Stimulated activated CD8-positive, alpha-beta memory T cell treated with anti-CD3 and anti-CD28 coated beads, Interleukin-12 subunit alpha, Interleukin-12 subunit beta, amount 100 ng/mL, for 24 hours (primary cell): ENCODE measurements at regions not wholly inside any gene's neighbourhood (a gene's known extent, or its start where the extent isn't known, plus 50 kb on each side); places are given as distances from the start of the nearest gene placed in this dataset.
"Not testable (repeated sequence)": the region's sequence is repeated elsewhere in the genome, so short reads cannot be mapped to it uniquely, and the experiment has no call there.

Source experiments
- DNase-seq: peaks from one replicate; pipeline ENCODE4 v3.0.0-alpha.2; 2020; ENCODE audit errors: extremely low read depth

DNA sequence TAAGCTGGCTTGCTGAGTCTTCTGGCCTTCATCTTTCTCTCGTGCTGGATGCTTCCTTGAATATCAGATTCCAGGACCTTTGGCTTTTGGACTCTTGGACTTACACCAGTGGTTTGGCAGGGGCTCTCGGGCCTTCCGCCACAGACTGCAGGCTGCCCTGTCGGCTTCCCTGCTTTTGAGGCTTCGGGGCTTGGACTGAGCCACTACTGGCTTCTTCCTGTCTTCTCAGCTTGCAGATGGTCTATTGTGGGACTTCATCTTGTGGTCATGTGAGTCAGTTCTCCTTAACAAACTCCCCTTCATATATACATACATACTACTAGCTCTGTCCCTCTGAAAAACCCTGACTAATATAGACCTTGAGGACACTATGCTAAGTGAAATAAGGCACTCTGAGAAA is 78.3 kb upstream of the SSBP2 start:
- DNase-seq = no peak

DNA sequence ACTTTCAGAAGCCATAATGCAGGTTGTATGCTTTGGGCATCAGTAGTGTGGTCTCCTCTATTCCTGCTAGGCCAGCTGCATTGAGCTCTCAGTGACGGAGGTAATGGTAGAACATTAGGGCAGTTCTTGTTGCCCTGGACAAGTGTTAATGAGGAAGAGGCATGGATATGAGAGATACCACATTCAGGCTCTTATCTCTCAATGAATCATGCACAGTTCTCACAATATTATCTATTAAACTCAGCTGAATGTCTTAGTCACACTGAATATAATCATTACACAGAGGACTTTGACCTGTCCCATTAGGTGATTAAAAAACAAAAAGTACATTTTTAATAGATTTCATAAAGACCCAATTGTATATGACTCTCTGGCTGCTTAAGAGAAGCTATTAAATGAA is 76.6 kb upstream of the SSBP2 start:
- DNase-seq = no peak

DNA sequence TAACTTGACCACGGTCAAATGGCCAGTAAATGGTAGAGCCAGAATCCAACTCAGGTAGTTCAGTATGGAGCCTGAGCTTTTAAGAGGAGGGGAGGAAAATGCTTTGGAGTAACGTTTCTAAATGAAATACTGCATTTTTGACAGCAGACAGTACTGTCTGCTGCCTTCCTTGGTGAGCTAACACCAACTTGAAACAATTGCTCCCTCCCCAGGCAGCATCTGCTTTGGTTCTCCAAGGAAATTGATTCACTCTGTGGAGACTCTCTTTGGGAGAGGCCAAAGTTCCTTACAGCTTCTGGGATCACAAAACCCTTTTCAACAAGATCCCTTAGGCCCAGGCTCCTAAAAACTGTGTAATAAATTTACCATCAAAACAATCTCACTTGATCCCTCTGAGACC is 75.2 kb upstream of the SSBP2 start:
- DNase-seq = no peak

DNA sequence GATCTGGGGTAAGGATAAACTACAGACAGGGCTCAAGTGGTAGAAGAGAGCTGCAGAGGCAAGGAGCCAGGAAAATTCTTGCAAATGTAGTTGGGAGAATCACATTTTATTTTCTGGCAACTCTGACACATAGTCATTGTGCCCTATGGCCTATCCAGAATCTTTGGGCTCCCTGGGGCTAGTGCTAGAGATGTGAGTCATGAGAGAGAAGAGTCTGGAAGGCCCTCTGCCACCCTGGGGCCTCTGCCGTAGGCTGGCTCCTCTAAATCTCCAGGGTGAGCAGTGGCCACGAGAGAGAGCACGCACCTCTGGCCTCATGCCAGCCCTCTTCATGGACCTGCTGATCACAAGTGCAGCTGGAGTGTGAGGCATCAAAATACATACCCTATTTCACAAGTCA is 74.3 kb upstream of the SSBP2 start:
- DNase-seq = no peak

DNA sequence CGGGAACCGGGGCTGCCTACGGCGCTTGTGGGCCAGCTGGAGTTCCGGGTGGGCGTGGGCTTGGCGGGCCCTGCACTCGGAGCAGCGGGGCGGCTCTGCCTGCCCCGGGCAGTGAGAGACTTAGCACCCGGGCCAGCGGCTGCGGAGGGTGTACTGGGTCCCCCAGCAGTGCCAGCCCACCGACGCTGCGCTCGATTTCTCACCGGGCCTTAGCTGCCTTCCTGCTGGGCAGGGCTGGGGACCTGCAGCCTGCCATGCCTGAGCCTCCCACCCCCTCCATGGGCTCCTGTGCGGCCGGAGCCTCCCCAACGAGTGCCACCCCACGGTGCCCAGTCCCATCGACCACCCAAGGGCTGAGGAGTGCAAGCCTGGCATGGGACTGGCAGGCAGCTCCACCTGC is 72.8 kb upstream of the SSBP2 start:
- DNase-seq = not testable (repeated sequence)

DNA sequence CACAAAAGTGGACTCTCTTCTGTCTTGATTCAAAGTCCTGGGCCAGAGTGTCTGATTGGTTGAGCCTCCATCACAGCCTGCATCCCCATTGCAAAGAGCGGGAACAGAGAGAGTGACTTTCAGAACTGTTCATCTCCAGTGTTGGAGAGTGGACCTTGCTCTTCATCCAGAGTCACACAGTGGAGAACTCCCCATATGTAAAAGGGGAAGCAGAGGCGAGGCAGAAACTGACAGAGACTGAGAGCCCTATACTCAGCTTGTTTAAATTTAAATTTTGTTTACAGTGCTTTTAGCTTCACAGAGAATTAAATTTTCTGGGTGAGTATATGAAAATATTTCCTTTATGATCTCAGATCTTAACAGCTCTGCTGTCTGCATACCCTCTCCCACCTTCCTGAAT is 70.0 kb upstream of the SSBP2 start:
- DNase-seq = no peak

DNA sequence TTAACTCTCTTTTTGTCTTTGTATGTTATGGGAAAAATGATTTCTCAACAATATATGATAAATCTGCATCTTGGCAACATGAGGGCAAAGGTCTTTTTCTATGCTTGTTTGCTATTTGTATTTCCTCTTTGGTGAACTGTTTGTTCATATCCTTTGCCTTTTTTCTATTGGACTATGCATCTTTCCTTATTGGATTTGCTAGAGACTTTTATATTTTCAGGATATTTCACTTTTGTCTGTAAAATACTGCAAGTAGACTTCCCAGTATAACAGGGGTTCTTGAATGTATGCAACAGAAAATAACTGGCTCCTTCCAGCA is 69.4 kb upstream of the SSBP2 start:
- no peak for DNase-seq

DNA sequence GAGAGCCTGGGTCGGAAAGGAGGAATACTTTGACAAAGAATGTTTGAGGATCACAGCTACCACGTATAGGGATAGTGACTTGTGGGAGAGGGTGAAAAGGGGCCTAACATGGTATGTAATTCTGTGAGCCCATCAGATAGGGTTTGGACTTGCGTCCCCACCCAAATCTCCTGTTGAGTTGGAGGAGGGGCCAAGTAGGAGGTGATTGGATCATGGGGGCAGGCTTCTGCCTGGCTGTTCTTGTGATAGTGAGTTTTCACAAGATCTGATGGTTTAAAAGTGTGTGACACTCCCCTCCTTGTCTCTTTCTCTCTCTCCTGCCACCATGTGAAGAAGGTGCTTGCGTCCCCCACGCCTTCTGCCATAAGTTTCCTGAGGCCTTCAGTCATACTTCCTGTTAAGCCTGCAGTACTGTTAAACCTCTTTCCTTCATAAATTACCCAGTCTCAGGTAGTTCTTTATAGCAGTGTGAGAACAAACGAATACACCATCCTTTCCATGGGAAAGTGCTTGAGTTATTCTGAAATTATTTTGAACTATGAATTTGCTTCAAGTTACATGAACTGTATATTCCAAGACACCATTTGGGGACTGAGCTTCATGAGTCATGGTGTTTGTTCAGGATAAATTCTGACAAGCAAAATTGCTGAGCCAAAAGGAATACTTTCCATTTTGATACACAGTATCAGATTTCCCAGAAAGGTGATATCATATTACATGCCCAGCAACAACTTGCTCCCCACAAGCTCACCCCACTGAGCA is 68.8 kb upstream of the SSBP2 start:
- no peak for DNase-seq

DNA sequence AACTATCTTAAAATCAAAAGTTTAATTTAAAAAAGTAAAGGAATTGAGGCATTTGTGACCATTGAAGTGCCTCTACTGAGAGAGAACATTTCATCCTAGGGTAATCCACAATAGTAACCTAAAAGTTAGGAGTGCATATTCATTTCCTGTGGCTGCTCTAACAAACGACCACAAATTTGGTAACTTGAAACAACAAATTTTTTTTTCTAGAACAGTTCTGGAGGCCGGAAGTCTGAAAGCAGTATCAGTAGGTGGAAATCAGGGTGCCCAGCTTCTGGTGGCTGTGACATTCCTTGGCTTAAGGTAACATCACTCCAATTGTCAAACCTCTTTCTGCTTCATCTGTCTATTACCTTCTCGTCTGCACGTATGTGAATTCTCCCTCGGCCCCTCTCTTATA is 67.1 kb upstream of the SSBP2 start:
- no peak for DNase-seq

DNA sequence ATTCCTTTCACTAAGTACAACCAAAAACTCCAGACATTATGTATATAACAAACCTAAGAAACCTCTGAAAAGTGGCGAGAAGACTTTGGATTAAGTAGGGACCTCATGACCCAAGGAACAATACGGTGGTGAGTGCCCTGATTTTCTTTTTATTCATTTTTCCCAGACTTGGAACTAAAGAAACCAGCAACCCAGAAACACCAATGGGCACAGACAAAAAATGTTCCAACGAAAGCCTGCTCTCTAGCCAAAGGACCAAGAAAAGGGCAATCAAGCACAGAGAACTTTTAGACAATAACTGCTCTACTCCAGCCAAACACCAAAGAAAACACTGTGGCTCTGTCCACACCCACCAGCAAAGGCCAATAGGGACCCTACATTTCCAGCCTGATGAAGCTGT is 66.2 kb upstream of the SSBP2 start:
- DNase-seq = no peak

DNA sequence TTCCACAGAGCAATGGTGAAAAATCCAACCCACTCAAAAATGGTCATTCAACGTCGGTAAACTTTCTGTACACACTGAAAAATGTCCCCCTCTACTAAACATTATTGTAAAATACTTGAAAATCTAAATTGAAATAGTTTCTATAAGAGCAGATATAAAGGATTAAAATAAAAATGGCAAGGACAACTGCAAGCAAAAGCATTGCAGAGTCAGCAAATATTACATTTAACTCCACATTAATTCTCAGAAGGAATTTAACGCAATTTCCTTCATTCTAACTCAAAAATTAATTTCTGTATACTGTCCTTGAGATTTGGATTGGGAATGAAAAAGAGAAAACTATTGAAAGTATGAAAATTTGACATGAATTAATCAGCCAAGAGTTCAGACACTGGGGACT is 64.4 kb upstream of the SSBP2 start:
- DNase-seq = no peak

DNA sequence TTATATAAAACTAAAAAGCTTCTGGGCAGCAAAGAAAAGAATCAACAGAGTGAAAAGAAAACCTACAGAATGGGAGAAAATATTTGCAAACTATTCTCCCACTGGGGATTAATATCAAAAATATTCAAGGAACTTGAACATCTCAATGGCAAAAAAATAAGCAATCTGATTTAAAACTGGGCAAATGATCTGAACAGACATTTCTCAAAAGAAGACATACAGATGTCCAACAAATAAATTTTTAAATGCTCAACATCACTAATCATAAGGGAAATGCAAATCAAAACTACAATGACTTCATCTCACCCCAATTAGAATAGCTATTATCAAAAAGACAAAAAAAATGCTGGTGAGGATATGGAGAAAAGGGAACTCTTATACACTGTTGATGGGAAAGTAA is 57.2 kb upstream of the SSBP2 start:
- no peak for DNase-seq

DNA sequence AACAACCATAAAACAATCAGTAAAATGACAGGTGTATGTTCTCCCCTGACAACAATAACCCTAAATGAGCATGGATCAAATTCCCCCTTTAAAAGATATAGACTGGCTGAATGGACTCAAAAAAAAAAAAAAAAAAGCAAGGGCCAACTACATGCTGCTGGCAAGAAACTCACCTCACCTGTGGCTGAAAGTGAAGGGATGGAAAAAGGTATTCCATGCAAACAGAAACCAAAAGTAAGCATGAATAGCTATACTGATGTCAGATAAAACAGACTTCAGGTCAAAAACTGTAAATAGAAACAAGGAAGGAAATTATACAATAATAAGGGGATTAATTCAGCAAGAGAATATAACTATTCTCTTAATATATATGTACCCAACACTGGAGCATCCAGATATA is 54.2 kb upstream of the SSBP2 start:
- DNase-seq = no peak

DNA sequence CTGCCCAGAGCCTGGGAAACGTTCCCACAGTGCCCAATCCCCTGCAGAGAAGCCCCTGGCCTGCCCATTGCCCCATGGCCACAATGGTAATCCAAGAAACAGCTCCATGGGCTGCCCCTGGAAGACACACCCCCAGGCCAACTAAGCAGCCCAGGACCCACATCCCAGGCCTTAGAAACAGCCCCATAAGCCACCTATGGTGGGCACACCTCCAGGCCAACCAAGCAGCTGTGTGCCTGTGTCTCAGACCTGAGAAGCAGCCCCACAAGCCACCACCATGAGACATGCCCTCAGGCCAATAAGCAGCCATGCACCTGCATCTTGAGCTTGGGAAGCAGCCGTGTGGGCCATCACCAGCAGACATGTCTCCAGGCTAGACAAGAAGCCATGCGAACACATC is 52.9 kb upstream of the SSBP2 start:
- no peak for DNase-seq

DNA sequence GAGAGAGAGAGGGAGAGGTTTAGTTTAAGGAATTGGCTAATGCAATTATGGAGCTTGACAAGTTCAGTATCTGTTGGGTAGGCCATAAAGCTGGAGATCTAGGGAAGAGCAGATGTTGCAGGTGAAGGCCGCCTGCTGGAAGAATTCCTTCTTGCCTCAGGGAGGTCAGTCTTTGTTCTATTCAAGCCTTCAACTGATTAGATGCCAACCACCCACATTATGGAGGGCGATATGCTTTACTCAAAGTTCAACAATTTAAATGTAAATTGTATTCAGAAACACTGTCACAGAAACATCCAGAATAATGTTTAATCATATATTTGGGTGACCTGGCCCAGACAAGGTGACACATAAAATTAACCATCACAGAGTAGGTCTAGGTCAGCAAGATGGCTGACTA is 51.7 kb upstream of the SSBP2 start:
- no peak for DNase-seq

DNA sequence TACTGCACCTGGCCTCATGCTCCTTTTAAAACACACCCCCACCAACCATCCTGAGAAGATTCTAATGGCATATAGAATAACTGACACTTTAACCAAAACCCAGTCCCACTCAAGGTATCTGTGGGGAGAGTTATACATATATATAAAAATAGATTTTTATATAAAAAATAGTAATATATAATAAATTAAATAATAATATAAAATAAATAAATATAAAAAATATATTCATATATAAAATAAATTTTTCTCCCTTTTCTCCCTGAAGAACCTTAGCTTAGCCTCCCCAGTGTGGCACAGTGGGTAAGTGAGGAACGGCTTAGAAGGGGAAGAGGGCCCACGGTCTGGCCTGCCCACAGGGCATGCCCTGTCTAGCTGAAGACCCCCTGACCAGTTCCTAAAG is 51.1 kb upstream of the SSBP2 start:
- DNase-seq = no peak

DNA sequence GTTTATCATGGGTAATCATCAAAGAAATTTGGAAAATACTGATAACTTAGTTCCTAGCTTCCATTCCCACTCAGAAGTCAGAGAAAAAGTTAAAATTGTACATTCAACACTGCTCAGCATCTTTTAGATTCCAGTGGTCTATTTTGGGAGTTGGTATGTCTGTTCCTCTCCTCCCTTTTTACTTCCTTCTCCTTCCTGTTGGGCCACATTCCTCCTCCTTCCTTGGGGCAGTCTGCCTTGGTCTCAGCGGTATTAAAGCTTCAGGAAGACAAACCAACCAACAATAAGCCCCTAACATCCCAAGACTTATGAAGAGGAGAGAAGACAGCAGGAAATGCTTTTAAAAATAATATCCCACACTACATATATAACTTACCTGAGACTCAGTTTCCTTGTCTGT is 49.9 kb upstream of the SSBP2 start:
- no peak for DNase-seq
